NCI-H524 (cell line): ENCODE measurements at regions not wholly inside any gene's neighbourhood (a gene's known extent, or its start where the extent isn't known, plus 50 kb on each side); places are given as distances from the start of the nearest gene placed in this dataset.

ENCODE experiments used
- DNase-seq, 2 experiments: peaks; one replicate each; lab custom pipeline; 2025; lab: John Stamatoyannopoulos, UW

GRCh38 chr1:55374216-55374615 lies 159.1 kb upstream of the USP24 start:
- no peak for DNase-seq

DNA sequence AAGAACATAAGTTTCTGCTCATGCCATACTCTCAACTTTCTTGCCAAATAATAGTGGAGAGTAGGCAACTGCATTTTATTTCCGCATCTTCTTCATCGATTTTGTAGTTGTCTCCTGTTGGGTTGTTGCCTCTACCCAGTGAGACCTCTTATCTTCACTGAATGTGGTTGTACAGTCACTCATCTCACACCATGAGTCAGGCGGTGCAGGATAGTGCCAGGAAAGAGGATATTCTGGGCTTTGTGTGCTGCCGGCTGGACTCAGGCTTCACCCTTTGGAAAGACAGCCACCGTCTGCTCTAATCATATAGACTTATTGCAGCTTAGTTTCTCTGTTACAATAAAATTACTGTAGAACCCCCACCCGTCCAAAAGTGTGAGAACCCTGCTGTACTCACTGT lies 154.3 kb upstream of the USP24 start:
- no peak for DNase-seq

DNA sequence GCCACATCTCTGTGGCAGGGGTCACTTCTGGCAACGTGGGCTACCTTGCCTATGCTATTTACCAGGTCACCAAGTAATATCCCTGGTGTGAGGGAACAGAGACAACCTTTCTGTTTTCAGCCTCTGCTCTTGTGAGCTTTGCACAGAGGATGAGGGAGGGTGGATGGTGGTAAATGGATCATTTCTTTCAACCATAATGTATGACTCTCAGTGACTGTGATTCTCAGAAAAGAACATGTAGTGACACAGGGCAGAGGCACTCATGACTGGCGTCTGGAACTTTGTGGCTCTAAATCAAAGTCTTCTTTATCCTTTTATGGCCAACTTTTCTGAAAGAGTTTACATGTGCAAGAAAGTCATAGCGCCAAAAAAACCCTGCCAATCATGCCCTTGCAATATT lies 153.5 kb upstream of the USP24 start:
- no peak for DNase-seq

DNA sequence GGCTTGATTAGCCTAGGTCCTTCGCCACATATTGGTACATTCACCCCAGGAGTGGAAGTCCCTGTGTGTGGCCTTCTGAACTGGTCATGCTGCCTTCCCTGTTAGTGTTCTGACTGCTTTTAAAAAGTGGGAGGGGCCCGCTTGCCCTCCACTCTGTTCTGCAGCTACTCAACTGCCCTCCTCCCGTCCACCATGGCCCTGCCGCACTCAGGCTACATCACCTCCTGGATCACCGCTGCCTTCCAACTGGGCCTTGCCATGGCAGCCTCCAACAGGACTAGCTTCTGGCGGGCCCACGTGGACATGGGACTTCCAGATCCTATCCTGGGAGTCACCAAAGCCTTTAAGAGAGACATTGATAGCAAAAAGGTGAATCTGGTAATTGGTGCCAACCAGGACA lies 152.1 kb upstream of the USP24 start:
- no peak for DNase-seq

DNA sequence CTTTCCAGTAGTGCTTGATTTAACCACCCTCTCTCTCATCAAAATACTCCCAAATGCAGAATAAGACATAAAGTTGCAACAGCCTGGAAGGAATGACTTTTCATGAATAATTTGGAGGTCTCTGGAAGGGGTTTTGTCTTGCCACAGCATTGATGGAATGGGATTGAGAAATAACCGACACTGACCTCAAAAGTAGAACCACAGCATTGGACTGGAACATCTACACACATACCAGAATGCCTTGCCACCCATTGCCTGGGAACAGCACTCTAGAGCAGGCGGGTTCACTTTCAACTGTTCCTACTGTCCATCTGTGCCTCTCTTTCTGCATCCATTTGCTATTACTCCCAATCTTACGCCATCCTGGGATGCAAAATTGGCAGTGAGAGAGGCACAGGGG lies 149.1 kb upstream of the USP24 start:
- no peak for DNase-seq

DNA sequence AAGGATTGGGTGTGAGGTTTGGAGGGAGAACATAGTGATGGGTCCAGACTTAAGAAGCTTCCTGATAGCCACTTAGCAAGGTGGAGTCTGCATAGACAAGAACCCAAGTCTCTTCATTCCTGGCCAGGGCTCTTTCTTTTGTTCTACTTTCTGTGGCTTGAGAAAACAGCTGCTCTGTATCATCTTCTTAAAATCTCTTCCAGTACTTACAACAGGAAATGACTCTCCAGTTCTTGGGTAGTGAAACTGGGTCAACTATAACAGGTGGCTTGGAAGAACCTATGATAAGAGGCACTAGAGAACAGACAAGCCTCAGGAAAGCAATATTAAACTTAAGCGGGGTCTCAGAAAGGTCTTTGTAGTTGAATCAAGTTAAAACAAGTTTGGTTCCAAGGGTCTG lies 148.1 kb upstream of the USP24 start:
- DNase-seq = peak in 1 of 2 experiments; percentile 29

GRCh38 chr1:55362558-55362957 lies 147.4 kb upstream of the USP24 start:
- no peak for DNase-seq

- no peak for DNase-seq
These were observed 144.4 kb upstream of the USP24 start for GRCh38 chr1:55359611-55360010.

DNA sequence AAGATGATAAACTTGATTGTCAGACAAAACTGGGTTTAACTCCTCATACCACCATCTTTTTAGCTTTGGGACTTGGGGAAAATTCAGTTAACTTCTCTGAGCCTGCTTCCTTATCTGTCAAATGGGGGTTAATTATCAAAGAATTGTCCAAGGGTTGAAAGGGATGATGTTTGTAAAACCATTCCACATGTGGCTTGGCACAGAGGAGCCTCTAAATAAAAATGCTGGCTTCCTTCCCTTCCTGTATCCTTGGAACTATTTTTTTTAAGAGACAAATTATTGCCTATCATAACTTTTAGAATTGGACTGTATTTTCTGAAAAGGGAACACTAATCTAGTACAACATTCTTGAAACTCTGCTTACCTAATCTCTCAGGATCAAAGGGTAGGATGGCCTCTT lies 143.4 kb upstream of the USP24 start:
- no peak for DNase-seq

DNA sequence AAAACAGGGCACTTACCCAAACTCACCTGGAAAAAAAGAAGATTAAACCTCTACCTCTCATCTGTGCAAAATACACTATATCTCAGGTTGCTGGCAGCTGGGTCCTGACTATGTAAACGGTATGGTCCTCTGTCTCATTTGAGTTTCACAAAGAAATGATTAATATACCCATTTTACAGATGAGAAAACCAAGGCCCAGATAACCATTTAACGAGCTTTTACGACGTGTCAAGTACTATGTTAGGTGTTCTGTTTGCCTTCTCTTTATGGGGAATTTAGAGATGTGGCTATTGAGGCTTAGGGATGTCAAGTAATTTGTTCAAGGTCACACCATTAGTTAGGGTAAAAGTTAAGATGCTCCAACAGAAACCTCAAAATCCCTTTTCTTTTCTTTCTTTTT lies 140.4 kb upstream of the USP24 start:
- DNase-seq = no peak

- DNase-seq = no peak
These were observed 138.8 kb upstream of the USP24 start for GRCh38 chr1:55353707-55354620.

DNA sequence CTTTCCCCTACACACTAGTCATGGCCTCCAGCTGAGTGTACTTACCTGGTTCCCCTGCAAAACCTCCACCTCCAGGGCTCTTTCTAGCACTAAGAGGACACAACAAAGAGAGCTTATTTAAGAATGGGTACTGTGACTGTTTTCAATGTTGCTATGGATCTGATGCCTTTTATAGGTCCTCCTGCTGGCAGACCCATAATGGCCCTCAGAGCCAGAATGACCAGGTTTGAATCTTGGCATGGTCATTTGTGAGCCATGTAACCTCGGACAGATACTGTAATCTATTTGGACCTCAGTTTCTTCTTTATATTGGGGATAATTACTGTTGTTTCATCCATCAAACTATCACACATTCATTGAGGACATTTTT lies 137.6 kb upstream of the USP24 start:
- DNase-seq = no peak

DNA sequence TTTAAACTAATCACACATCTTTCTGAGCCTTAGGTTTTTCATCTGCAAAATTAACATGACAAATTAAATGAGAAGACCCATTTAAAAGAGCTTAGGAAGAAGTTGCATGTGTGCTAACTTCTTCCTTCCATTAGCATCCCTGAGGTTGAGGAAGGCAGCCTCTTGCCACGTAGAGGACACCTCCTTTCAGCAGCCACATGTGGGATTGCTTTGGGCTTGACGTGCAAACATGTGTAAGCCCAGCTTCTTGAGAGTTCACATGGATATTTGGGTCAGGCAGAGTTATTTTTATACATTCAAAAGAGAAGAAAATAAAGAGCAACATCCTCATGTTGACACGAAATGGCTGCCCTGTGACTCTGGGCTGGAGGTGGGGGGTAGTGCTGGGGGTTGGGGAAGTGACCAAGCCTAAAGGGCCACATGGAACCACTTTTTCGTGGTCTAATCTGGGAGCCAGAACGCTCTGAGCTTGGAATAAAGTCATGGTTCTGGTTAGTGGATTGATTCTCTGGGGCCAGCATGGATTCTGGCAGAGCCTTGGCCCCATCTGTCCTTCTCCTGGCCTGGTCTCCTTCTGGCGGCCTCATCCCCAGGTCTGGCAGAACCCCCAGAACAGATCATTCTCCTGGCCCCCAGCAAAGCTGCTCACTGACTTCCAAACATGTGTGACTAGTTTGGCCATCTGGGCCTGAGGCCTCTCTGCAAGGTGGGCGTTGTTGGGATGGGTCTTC lies 137.1 kb upstream of the USP24 start:
- DNase-seq = no peak

DNA sequence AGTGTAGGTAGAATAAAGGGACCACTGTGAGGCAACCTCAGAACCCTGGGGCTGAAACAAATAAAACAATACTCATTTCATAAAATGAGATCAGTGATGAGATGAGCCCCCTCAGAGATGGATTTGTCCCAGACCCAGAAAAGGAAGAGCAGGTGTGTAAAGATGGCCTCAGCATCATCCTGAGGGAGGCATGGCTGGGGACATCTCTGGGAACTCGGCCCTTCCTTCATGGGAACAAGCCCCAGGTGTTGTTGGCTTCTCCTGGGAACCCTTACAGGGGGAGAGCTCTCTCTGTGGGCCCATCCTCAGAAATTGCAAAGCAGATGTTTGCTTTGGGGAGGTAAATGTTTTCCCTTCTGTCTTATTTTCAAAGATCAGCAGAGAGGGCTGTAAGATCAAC lies 133.2 kb upstream of the USP24 start:
- DNase-seq = no peak

DNA sequence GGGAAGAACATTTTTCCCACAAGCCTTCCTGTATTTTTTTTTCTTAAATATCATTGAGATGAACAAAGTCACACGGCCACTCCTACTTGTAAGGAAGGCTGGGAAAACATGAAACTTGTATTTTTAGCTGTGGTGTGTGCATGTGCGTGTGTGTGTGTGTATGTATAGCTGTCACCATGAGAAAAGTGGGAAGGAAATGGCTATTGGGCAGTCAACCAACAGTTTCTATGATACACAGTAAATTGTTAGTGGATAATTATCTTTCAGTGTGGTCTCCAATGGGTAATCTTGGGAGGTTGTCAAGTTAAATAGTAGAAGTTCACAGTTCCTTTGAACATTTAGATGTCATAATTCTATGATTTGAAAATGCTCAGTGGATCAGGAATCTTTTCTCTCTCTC lies 132.7 kb upstream of the USP24 start:
- no peak for DNase-seq

GRCh38 chr1:55347041-55347440 lies 131.9 kb upstream of the USP24 start:
- DNase-seq = no peak

- no peak for DNase-seq
These were observed 131.4 kb upstream of the USP24 start for GRCh38 chr1:55346586-55346985.

DNA sequence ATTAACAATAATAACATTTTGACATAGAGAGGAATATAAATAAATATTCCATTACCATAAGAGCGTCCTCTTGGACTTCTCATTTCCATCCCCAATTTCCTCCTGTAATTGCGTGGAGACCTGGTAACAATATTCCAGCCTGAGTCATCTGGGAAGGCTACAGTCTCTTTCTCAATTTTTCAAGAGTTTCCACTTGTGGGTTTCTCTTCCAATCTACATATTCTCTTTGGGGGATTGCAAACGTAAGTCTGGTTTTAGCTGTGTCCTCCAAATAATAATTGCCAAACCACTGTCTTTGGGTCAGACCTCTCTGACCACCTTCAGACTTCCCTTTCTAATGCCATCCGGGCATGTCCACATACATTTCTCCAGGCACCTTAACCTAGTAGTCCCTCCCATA lies 124.5 kb upstream of the USP24 start:
- no peak for DNase-seq

DNA sequence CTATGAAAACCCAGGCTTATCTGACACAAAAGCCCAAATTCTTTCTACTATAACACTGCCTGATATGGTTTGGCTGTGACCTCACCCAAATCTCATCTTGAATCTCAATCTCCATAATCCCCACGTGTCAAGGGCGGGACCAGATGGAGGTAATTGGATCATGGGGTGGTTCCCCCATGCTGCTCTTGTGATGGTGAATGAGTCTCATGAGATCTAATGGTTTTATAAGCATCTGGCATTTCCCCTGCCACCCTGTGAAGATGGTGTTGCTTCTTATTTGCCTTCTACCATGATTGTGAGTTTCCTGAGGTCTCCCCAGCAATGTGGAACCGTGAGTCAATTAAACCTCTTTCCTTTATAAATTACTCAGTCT lies 123.3 kb upstream of the USP24 start:
- peak; percentile 93 for DNase-seq

- peak; percentile 71 to 85 for DNase-seq
These were observed 122.8 kb upstream of the USP24 start for GRCh38 chr1:55337801-55338447.

DNA sequence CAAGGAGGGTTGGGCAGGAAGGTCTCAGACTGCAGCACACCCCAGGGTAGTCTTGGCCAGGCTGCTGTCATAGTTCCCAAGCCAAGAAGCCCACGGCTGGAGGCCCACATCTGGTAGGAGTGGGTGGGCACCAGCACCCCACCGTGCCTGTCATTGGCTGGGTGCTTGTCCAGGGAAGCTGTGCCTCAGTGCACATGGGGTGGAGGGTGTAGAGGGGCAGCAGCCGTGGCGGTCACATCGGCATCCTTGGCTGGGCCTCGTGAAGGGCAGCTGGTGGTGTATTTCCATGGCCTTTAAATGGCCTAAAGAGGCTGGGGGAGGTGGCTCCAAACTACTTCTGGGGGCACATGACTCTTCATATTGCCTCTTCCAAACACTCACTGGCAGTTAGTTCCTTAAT lies 119.6 kb upstream of the USP24 start:
- no peak for DNase-seq

DNA sequence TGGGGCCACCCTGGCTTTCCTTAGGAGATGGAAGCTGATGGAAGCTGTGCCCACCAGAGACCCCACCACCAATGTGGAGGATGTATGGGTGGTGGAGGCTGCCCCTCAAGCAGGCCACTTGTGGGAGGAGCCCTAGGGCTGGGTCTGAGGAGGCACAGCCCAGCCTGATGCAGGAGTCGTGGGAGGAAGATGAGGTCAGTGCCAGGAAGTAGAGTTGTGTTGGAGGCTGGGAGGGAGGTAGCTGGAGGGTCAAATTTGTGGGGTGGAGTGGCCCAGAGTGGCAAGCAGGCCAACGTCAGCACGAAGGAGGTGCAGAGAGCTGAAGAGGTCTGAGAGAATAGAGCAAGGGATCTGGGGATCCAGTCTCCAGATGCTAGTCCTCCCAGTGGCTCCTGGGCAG lies 119.0 kb upstream of the USP24 start:
- no peak for DNase-seq

DNA sequence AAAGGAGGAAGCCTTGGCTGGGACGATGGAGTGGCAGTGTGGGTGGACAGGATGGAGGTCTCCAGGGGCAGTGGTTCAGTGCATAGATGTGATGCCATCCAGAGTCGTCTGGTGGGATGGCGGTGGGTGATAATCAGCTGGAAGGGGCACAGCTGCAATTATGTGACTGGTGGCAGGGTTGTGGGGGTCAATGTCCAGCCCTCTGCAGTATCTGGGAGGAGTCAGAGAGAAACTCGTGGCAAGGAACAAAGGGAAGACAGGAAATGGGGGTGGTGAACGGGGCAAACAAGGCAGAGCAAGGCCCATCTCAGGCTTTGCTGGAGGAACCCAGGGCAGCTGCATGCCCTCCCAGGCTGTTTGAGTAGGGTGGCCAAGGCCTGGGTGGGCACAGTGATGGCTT lies 118.3 kb upstream of the USP24 start:
- no peak for DNase-seq
